T-helper 2 cell treated with Interferon-gamma antibody and Interleukin-4, amounts not matched to agents 5 μg/mL and 100 μg/mL, for 36 hours (primary cell): ENCODE measurements at regions not wholly inside any gene's neighbourhood (a gene's known extent, or its start where the extent isn't known, plus 50 kb on each side); places are given as distances from the start of the nearest gene placed in this dataset.

ENCODE experiments used
- DNase-seq: peaks from one replicate; pipeline ENCODE4 v3.0.0; 2021; ENCODE audit warnings: low spot score
- H3K27ac Mint-ChIP-seq: one replicate; pipeline ENCODE4 v1.8.0; 2021; ENCODE audit warnings: mild to moderate bottlenecking, mixed read lengths
- H3K27me3 Mint-ChIP-seq: one replicate; pipeline ENCODE4 v1.8.0; 2021; ENCODE audit warnings: low read depth, mixed read lengths
- H3K36me3 Mint-ChIP-seq: one replicate; pipeline ENCODE4 v1.8.0; 2021; ENCODE audit warnings: low read depth, mixed read lengths
- H3K4me1 Mint-ChIP-seq: one replicate; pipeline ENCODE4 v1.8.0; 2021; ENCODE audit warnings: low read depth, mixed read lengths
- H3K4me3 Mint-ChIP-seq: one replicate; pipeline ENCODE4 v1.8.0; 2022; ENCODE audit warnings: mild to moderate bottlenecking, moderate library complexity, mixed read lengths
- H3K9me3 Mint-ChIP-seq: one replicate; pipeline ENCODE4 v1.8.0; 2021; ENCODE audit warnings: mixed read lengths

DNA sequence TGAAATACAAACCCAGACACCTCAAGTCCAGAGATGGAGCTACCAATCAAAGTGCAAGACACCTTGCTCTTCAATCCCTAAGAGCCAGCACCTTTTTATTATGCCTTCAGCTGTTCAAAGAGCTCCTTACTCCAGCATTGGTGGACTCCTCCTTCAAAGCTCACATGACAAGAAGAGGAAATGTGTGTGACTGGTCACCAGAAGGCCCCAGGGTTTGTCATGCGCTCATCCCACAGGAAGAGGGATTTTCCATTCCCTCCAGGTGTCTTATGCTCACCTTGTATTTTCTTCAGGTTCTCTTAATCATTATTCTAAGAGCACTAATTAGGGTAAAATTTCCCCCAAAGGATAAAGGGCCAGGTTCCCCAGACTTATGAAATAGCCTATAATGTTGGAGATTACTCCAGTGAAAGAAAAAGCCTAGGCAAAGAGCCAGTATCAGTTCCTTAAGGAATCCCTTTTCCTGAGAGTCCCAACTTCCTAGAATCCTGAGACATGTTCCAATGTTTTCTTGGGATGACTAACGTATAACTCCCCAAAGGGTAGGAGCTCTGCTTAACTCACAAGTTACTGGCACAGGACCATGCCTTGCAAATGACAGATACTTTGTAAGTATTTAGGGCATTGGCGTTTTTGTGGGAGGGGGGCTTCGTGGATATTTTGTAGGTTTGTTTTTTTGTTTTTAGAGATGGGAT, 56.9 kb upstream of the SOX9 start:
- H3K4me1 Mint-ChIP-seq: no peaks in the 10 kb centered on the region
- peaks cover 6% of the 10 kb centered on the region for H3K9me3 Mint-ChIP-seq
- H3K36me3 Mint-ChIP-seq: no peaks in the 10 kb centered on the region
- no peak overlapping the region for H3K27ac Mint-ChIP-seq
- no peak overlapping the region for H3K4me3 Mint-ChIP-seq
- no peaks in the 10 kb centered on the region for H3K27me3 Mint-ChIP-seq
- DNase-seq: no peak

DNA sequence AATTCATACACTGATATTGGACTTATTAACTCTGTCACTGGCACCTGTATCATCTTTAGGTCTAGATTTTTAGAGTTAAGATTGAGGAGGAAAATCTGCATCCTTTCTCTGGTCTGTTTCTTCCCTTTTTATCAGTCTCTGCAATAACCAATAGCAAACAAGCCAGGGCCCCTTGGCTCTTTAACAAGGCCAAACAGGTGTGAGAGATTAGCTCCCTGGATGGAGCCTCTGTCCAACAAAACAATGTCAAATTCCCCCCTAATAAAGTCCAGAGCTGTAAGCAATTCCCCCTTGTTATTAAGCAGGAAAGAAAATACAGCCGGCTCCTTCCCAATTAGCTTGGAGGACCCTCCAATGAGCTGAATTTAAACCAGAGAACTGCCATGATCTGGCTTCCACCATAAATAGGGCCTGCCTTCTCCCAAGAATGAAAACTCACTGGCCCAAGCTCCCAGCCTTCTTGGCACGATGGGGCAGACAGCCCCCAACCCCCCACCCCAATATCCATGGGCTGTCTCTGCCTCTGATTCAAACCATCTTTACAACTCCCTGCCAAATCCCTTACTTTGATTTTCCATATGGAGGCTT, 56.1 kb upstream of the SOX9 start:
- no peaks in the 10 kb centered on the region for H3K4me1 Mint-ChIP-seq
- no peak overlapping the region for H3K27ac Mint-ChIP-seq
- no peak overlapping the region for H3K4me3 Mint-ChIP-seq
- H3K27me3 Mint-ChIP-seq: no peaks in the 10 kb centered on the region
- no peaks in the 10 kb centered on the region for H3K36me3 Mint-ChIP-seq
- DNase-seq: no peak
- H3K9me3 Mint-ChIP-seq: peaks cover 6% of the 10 kb centered on the region

DNA sequence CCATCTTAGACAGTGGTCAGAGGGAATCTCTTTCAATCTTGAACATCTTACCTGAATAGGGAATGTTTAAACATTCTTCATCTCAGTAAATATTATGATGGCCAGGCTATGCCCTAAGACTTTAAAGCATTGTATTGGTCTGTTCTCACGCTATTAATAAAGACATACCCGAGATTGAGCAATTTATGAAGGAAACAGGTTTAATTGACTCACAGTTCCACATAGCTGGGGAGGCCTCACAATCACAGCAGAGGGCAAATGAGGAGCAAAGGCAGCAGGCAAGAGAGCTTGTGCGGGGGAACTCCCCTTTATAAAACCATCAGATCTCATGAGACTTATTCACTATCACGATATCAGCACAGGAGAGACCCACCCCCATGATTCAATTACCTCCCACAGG, 55.3 kb upstream of the SOX9 start:
- no peak overlapping the region for H3K4me3 Mint-ChIP-seq
- no peaks in the 10 kb centered on the region for H3K4me1 Mint-ChIP-seq
- no peaks in the 10 kb centered on the region for H3K36me3 Mint-ChIP-seq
- no peaks in the 10 kb centered on the region for H3K27me3 Mint-ChIP-seq
- H3K9me3 Mint-ChIP-seq: peaks cover 6% of the 10 kb centered on the region
- H3K27ac Mint-ChIP-seq: no peak overlapping the region
- DNase-seq: no peak

DNA sequence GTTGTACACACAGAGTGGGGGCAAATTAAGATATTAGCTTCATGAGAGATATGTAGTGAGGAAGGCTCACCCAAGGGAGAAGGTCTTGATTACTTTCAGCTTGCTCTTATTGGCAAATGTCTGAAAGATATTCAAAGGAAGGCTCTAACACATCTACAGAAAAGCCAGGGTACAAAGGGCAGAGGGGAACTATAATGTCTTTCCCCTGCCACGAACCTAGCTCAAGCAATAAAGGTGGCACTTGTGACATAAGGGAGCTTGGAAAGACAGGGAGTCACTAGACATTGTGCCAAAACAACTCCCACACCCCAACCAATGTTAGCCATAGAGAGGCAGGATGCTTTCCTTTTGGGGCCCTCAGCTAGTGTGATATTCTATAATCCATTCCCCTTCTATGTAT, 52.2 kb upstream of the SOX9 start:
- H3K27ac Mint-ChIP-seq: no peak overlapping the region
- H3K4me1 Mint-ChIP-seq: no peaks in the 10 kb centered on the region
- peaks cover 6% of the 10 kb centered on the region for H3K9me3 Mint-ChIP-seq
- H3K27me3 Mint-ChIP-seq: no peaks in the 10 kb centered on the region
- H3K36me3 Mint-ChIP-seq: no peaks in the 10 kb centered on the region
- DNase-seq: no peak
- no peak overlapping the region for H3K4me3 Mint-ChIP-seq

DNA sequence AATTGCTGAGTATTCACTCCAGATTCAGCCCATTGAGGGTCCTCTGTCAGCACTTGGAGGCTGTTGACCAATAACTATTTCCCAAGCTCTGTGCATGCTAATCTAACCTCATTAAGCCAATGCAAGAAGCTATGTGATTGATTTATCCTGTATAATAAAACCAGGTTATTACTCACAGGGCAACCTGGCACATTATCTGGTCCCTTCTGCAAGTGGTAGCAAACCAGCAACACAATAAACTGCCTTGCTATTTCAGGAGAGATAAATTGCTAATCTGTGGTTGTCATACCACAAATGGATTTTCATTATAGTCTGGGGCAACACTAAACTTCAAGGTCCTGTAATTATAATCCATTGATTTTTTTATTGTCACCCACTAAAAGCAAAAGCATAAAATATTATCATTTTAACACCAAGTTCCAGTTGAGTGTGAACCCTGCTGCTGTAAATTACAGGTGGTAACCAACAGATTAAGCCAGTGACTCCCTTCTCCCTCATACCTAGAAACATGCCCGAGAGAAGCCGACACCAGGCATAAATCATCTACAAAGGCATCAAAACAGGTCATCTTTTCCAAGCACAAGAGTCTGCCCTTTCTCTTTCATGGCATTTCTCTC, 51.1 kb upstream of the SOX9 start:
- Mint-ChIP-seq H3K9me3 (peaks cover 6% of the 10 kb centered on the region), H3K4me1 (no peaks in the 10 kb centered on the region), H3K27ac (no peak overlapping the region), H3K27me3 (no peaks in the 10 kb centered on the region), H3K4me3 (no peak overlapping the region), H3K36me3 (no peaks in the 10 kb centered on the region)
- DNase-seq: no peak
